WTC11 (cell line): ENCODE measurements at regions not wholly inside any gene's neighbourhood (a gene's known extent, or its start where the extent isn't known, plus 50 kb on each side); places are given as distances from the start of the nearest gene placed in this dataset.

Experiments
- ATAC-seq: fragments of 200-7000 bp; cut with Tn5 transposase; 2 replicates; pipeline ENCODE4 v1.10.0; 2021; ENCODE audit warnings: mild to moderate bottlenecking, moderate library complexity
- CTCF ChIA-PET: fragments of 300-600 bp; sonication (Branson Sonifier 250); formaldehyde crosslinking; loops from one replicate; lab custom pipeline; 2021; ENCODE audit warnings: antibody characterized with exemption; lab: Charles Lee
- POLR2A ChIA-PET: fragments of 350-600 bp; sonication (Branson Sonifier 250); formaldehyde crosslinking; loops from one replicate; lab custom pipeline; 2021; ENCODE audit warnings: antibody characterized with exemption; lab: Charles Lee
- DNase-seq: peaks from one replicate; pipeline ENCODE4 v3.0.0; 2021; ENCODE audit warnings: low spot score
- H3K27ac Mint-ChIP-seq: 2 replicates; pipeline ENCODE4 v1.8.0; 2021; ENCODE audit warnings: mixed read lengths
- H3K27me3 Mint-ChIP-seq: 2 replicates; pipeline ENCODE4 v1.8.0; 2021; ENCODE audit warnings: low read depth, mild to moderate bottlenecking, moderate library complexity, mixed read lengths
- H3K36me3 Mint-ChIP-seq: 2 replicates; pipeline ENCODE4 v1.8.0; 2021; ENCODE audit warnings: mixed read lengths
- H3K4me1 Mint-ChIP-seq: 2 replicates; pipeline ENCODE4 v1.8.0; 2022; ENCODE audit warnings: mixed read lengths
- H3K4me3 Mint-ChIP-seq: 2 replicates; pipeline ENCODE4 v1.8.0; 2021; ENCODE audit warnings: mild to moderate bottlenecking, moderate library complexity, mixed read lengths
- H3K9me3 Mint-ChIP-seq: 2 replicates; pipeline ENCODE4 v1.8.0; 2021; ENCODE audit warnings: mixed read lengths
- ATF1 ChIP-seq: sonication (generic); formaldehyde crosslinking; IDR thresholded peaks from 2 replicates; pipeline ENCODE4 v1.8.1; 2023; ENCODE audit warnings: mild to moderate bottlenecking, moderate library complexity, missing genetic modification reagents
- CREB1 ChIP-seq: sonication (generic); formaldehyde crosslinking; IDR thresholded peaks from 2 replicates; pipeline ENCODE4 v1.8.0; 2023; ENCODE audit warnings: mild to moderate bottlenecking, missing genetic modification reagents
- FOXJ3 ChIP-seq: sonication (generic); formaldehyde crosslinking; IDR thresholded peaks from 2 replicates; pipeline ENCODE4 v1.9.0; 2021; ENCODE audit warnings: missing genetic modification reagents, mild to moderate bottlenecking, borderline replicate concordance
- JAZF1 ChIP-seq: fragments of 250-450 bp; sonication (Bioruptor Pico); IDR thresholded peaks from 2 replicates; pipeline ENCODE4 v1.9.0; 2021; ENCODE audit warnings: moderate library complexity, mild to moderate bottlenecking, inconsistent platforms
- KAT7 ChIP-seq: sonication (generic); formaldehyde crosslinking; IDR thresholded peaks from 2 replicates; pipeline ENCODE4 v1.8.1; 2023; ENCODE audit warnings: missing genetic modification reagents, mild to moderate bottlenecking, borderline replicate concordance
- NFE2L1 ChIP-seq: sonication (generic); formaldehyde crosslinking; IDR thresholded peaks from 2 replicates; pipeline ENCODE4 v1.8.1; 2023; ENCODE audit warnings: missing genetic modification reagents
- SOX15 ChIP-seq: fragments of 250-450 bp; sonication (Bioruptor Pico); IDR thresholded peaks from 2 replicates; pipeline ENCODE4 v1.9.0; 2021; ENCODE audit warnings: mild to moderate bottlenecking
- SP1 ChIP-seq: sonication (generic); formaldehyde crosslinking; conservative IDR thresholded peaks from 2 replicates; pipeline ENCODE4 v1.8.1; 2022; ENCODE audit warnings: missing genetic modification reagents
- TEAD4 ChIP-seq: sonication (generic); formaldehyde crosslinking; IDR thresholded peaks from 2 replicates; pipeline ENCODE4 v1.8.0; 2022; ENCODE audit warnings: mild to moderate bottlenecking, missing genetic modification reagents
- ZBTB21 ChIP-seq: sonication (generic); formaldehyde crosslinking; IDR thresholded peaks from 2 replicates; pipeline ENCODE4 v1.8.1; 2023; ENCODE audit warnings: mild to moderate bottlenecking, missing genetic modification reagents, borderline replicate concordance
- TF ChIP-seq, protein P1 (sequence below): sonication (generic); formaldehyde crosslinking; IDR thresholded peaks from 2 replicates; pipeline ENCODE4 v1.8.1; 2023; ENCODE audit warnings: mild to moderate bottlenecking, missing genetic modification reagents
- TF ChIP-seq, protein P2 (sequence below): sonication (generic); formaldehyde crosslinking; IDR thresholded peaks from 2 replicates; pipeline ENCODE4 v1.8.0; 2022; ENCODE audit warnings: mild to moderate bottlenecking, missing genetic modification reagents
- TF ChIP-seq, protein P3 (sequence below): fragments of 250-450 bp; sonication (Bioruptor Pico); IDR thresholded peaks from 2 replicates; pipeline ENCODE4 v1.8.0; 2021; ENCODE audit warnings: mild to moderate bottlenecking
- TF ChIP-seq, protein P4 (sequence below): fragments of 250-450 bp; sonication (Bioruptor Pico); IDR thresholded peaks from 2 replicates; pipeline ENCODE4 v2.1.2; 2022; ENCODE audit warnings: mild to moderate bottlenecking, moderate library complexity
- TF ChIP-seq, protein P5 (sequence below): sonication (generic); formaldehyde crosslinking; IDR thresholded peaks from 2 replicates; pipeline ENCODE4 v1.8.1; 2022; ENCODE audit warnings: mild to moderate bottlenecking, moderate library complexity, missing genetic modification reagents
- TF ChIP-seq, protein P6 (sequence below): sonication (generic); formaldehyde crosslinking; IDR thresholded peaks from 2 replicates; pipeline ENCODE4 v1.8.1; 2023; ENCODE audit warnings: mild to moderate bottlenecking, missing genetic modification reagents
- TF ChIP-seq, protein P7 (sequence below): sonication (generic); formaldehyde crosslinking; conservative IDR thresholded peaks from 2 replicates; pipeline ENCODE4 v1.8.1; 2023; ENCODE audit warnings: mild to moderate bottlenecking, low read depth, missing genetic modification reagents, moderate library complexity
- TF ChIP-seq, protein P8 (sequence below): sonication (generic); formaldehyde crosslinking; IDR thresholded peaks from 2 replicates; pipeline ENCODE4 v1.8.0; 2022; ENCODE audit warnings: missing genetic modification reagents

DNA sequence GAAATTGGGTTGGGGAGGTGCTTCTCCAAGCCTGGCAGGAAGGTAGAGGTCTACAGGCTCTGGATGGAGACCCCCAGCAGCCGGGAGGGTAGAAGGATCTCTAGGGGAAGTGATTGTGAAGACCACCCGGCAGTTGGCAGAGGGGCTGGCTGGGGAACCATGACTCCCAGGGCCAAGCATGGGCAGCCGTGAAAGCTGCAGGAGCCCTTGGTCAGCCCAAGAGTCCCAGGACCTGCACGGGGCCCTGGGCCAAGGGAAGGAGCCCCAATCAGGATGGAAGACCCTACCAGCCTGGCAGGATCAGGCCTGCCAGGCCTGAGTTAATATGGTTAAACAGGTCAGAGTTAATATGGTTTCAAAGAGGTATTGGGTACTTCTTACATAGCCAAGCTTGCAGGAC is 126.3 kb upstream of the NANOS1 start (continued):
- no peak for TF ChIP-seq ATF1 (CRISPR knock-in tag)

DNA sequence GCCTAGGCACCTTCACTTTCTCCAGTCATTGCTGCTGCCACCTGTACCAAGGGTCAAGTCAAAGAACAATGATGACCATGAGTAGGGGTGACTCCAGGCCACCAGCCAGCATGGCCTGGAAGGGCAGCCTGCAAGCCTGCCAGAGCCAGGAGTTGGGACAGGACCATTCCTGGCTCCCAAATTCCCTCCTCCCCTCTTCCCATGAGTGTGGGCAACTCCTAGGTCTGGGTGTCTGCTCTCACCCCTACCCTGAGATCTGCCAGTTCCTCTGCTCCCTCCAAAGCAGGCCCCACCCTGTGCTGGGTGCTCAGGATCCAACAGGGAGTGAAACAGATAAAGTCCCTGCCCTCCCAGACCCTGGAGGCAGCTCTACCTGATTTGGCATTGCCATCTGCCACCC is 125.8 kb upstream of the NANOS1 start:
- ChIA-PET POLR2A (no interaction called here), CTCF (no interaction called here)
- Mint-ChIP-seq H3K36me3 (no peaks in the 10 kb centered on the region), H3K9me3 (peaks cover 3% of the 10 kb centered on the region; the same call in 1 of the 2 replicates), H3K4me3 (no peak overlapping the region), H3K4me1 (no peaks in the 10 kb centered on the region), H3K27ac (no peak overlapping the region), H3K27me3 (no peaks in the 10 kb centered on the region; the same call in 1 of the 2 replicates)
- TF ChIP-seq SOX15 = no peak
- no peak for TF ChIP-seq TEAD4 (CRISPR knock-in tag)
- TF ChIP-seq, protein P1, sequence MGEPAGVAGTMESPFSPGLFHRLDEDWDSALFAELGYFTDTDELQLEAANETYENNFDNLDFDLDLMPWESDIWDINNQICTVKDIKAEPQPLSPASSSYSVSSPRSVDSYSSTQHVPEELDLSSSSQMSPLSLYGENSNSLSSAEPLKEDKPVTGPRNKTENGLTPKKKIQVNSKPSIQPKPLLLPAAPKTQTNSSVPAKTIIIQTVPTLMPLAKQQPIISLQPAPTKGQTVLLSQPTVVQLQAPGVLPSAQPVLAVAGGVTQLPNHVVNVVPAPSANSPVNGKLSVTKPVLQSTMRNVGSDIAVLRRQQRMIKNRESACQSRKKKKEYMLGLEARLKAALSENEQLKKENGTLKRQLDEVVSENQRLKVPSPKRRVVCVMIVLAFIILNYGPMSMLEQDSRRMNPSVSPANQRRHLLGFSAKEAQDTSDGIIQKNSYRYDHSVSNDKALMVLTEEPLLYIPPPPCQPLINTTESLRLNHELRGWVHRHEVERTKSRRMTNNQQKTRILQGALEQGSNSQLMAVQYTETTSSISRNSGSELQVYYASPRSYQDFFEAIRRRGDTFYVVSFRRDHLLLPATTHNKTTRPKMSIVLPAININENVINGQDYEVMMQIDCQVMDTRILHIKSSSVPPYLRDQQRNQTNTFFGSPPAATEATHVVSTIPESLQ = no peak
- TF ChIP-seq ZBTB21 = no peak
- TF ChIP-seq, protein P2, sequence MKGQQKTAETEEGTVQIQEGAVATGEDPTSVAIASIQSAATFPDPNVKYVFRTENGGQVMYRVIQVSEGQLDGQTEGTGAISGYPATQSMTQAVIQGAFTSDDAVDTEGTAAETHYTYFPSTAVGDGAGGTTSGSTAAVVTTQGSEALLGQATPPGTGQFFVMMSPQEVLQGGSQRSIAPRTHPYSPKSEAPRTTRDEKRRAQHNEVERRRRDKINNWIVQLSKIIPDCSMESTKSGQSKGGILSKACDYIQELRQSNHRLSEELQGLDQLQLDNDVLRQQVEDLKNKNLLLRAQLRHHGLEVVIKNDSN (CRISPR knock-in tag) = no peak
- TF ChIP-seq, protein P3, sequence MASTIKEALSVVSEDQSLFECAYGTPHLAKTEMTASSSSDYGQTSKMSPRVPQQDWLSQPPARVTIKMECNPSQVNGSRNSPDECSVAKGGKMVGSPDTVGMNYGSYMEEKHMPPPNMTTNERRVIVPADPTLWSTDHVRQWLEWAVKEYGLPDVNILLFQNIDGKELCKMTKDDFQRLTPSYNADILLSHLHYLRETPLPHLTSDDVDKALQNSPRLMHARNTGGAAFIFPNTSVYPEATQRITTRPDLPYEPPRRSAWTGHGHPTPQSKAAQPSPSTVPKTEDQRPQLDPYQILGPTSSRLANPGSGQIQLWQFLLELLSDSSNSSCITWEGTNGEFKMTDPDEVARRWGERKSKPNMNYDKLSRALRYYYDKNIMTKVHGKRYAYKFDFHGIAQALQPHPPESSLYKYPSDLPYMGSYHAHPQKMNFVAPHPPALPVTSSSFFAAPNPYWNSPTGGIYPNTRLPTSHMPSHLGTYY (CRISPR knock-in tag) = no peak
- TF ChIP-seq, protein P4, sequence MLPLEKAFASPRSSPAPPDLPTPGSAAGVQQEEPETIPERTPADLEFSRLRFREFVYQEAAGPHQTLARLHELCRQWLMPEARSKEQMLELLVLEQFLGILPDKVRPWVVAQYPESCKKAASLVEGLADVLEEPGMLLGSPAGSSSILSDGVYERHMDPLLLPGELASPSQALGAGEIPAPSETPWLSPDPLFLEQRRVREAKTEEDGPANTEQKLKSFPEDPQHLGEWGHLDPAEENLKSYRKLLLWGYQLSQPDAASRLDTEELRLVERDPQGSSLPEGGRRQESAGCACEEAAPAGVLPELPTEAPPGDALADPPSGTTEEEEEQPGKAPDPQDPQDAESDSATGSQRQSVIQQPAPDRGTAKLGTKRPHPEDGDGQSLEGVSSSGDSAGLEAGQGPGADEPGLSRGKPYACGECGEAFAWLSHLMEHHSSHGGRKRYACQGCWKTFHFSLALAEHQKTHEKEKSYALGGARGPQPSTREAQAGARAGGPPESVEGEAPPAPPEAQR (CRISPR knock-in tag) = no peak
- TF ChIP-seq CREB1 (CRISPR knock-in tag) = no peak
- TF ChIP-seq, protein P5, sequence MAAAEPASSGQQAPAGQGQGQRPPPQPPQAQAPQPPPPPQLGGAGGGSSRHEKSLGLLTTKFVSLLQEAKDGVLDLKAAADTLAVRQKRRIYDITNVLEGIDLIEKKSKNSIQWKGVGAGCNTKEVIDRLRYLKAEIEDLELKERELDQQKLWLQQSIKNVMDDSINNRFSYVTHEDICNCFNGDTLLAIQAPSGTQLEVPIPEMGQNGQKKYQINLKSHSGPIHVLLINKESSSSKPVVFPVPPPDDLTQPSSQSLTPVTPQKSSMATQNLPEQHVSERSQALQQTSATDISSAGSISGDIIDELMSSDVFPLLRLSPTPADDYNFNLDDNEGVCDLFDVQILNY (CRISPR knock-in tag) = no peak
- no peak for DNase-seq
- ATAC-seq = no peak

DNA sequence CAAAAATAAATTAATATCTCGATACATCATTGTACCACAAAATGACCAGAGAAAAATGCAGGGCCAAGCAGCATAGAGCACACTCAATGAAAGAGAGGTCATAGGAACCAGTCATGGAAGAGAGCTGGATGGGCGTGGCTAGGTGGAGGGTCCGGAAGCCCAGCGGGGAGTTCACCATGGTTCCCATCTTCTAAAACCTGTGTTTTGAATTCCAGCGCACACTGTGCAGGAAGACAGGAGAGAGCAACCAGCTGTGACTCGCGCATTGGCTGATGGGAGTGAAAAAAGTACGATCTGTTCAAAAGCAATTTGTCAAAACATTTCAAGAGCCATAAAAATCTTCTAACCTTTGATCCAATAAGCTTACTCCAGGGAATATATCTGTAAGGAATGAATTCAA is 125.2 kb upstream of the NANOS1 start:
- Mint-ChIP-seq H3K4me1 (no peaks in the 10 kb centered on the region), H3K27me3 (no peaks in the 10 kb centered on the region; the same call in 1 of the 2 replicates), H3K4me3 (no peak overlapping the region), H3K9me3 (peaks cover 3% of the 10 kb centered on the region; the same call in 1 of the 2 replicates), H3K27ac (no peak overlapping the region), H3K36me3 (no peaks in the 10 kb centered on the region)
- DNase-seq = no peak
- CTCF ChIA-PET = no interaction called here
- POLR2A ChIA-PET = no interaction called here
- ATAC-seq = no peak
- TF ChIP-seq SP1 (CRISPR knock-in tag) = no peak
- no peak for TF ChIP-seq JAZF1 (CRISPR knock-in tag)
- TF ChIP-seq, protein P6, sequence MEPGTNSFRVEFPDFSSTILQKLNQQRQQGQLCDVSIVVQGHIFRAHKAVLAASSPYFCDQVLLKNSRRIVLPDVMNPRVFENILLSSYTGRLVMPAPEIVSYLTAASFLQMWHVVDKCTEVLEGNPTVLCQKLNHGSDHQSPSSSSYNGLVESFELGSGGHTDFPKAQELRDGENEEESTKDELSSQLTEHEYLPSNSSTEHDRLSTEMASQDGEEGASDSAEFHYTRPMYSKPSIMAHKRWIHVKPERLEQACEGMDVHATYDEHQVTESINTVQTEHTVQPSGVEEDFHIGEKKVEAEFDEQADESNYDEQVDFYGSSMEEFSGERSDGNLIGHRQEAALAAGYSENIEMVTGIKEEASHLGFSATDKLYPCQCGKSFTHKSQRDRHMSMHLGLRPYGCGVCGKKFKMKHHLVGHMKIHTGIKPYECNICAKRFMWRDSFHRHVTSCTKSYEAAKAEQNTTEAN (CRISPR knock-in tag) = no peak
- TF ChIP-seq, protein P7, sequence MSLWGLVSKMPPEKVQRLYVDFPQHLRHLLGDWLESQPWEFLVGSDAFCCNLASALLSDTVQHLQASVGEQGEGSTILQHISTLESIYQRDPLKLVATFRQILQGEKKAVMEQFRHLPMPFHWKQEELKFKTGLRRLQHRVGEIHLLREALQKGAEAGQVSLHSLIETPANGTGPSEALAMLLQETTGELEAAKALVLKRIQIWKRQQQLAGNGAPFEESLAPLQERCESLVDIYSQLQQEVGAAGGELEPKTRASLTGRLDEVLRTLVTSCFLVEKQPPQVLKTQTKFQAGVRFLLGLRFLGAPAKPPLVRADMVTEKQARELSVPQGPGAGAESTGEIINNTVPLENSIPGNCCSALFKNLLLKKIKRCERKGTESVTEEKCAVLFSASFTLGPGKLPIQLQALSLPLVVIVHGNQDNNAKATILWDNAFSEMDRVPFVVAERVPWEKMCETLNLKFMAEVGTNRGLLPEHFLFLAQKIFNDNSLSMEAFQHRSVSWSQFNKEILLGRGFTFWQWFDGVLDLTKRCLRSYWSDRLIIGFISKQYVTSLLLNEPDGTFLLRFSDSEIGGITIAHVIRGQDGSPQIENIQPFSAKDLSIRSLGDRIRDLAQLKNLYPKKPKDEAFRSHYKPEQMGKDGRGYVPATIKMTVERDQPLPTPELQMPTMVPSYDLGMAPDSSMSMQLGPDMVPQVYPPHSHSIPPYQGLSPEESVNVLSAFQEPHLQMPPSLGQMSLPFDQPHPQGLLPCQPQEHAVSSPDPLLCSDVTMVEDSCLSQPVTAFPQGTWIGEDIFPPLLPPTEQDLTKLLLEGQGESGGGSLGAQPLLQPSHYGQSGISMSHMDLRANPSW (CRISPR knock-in tag) = no peak
- TF ChIP-seq FOXJ3 = no peak
- TF ChIP-seq NFE2L1 (CRISPR knock-in tag) = no peak
- no peak for TF ChIP-seq CREB1 (CRISPR knock-in tag)
- TF ChIP-seq, protein P8, sequence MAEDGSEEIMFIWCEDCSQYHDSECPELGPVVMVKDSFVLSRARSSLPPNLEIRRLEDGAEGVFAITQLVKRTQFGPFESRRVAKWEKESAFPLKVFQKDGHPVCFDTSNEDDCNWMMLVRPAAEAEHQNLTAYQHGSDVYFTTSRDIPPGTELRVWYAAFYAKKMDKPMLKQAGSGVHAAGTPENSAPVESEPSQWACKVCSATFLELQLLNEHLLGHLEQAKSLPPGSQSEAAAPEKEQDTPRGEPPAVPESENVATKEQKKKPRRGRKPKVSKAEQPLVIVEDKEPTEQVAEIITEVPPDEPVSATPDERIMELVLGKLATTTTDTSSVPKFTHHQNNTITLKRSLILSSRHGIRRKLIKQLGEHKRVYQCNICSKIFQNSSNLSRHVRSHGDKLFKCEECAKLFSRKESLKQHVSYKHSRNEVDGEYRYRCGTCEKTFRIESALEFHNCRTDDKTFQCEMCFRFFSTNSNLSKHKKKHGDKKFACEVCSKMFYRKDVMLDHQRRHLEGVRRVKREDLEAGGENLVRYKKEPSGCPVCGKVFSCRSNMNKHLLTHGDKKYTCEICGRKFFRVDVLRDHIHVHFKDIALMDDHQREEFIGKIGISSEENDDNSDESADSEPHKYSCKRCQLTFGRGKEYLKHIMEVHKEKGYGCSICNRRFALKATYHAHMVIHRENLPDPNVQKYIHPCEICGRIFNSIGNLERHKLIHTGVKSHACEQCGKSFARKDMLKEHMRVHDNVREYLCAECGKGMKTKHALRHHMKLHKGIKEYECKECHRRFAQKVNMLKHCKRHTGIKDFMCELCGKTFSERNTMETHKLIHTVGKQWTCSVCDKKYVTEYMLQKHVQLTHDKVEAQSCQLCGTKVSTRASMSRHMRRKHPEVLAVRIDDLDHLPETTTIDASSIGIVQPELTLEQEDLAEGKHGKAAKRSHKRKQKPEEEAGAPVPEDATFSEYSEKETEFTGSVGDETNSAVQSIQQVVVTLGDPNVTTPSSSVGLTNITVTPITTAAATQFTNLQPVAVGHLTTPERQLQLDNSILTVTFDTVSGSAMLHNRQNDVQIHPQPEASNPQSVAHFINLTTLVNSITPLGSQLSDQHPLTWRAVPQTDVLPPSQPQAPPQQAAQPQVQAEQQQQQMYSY = no peak
- TF ChIP-seq, protein P4 (CRISPR knock-in tag) = no peak
- no peak for TF ChIP-seq KAT7 (CRISPR knock-in tag)
